Right hindlimb (tissue), 1 donor: ENCODE measurements at regions not wholly inside any gene's neighbourhood (a gene's known extent, or its start where the extent isn't known, plus 50 kb on each side); places are given as distances from the start of the nearest gene placed in this dataset.

Experiments used
- DNase-seq: peaks from one replicate; pipeline ENCODE4 v3.0.0-alpha.2; 2018

GRCh38 chr5:121221483-121221882 is 630.2 kb upstream of the FTMT start:
- DNase-seq = no peak

DNA sequence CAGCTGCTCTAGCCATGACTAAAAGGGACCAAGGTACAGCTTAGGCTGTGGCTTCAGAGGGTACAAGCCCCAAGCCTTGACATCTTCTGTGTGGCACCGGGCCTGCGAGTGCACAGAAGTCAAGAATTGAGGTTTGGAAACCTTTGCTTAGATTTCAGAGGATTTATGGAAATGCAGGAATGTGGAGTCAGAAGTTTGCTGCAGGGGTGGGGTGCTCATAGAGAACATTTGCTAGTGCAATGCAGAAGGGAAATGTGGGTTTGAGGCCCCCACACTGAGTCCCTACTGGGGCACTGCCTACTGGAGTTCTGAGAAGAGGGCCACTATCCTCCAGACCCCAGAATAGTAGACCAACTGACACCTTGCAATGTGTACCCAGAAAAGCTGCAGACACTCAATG is 624.9 kb upstream of the FTMT start:
- DNase-seq = no peak

DNA sequence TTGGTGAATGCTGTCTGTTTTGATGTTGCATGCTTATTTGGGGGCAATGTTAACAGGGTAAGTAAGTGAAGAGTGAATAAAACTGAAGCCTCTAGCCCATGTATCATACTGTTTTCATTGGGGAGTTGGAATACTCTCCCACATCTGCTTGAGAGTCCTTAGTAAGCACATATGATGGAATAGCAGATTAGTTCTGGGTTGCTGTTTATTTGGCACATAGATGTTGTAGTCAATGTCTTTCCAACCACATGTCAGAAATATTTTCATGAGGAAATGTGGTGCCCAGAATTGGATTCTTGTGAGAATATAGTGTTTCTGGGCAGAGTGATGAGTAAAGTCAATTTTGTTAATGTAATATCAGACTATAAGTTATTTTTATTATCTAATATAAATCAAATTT is 611.7 kb upstream of the FTMT start:
- no peak for DNase-seq

DNA sequence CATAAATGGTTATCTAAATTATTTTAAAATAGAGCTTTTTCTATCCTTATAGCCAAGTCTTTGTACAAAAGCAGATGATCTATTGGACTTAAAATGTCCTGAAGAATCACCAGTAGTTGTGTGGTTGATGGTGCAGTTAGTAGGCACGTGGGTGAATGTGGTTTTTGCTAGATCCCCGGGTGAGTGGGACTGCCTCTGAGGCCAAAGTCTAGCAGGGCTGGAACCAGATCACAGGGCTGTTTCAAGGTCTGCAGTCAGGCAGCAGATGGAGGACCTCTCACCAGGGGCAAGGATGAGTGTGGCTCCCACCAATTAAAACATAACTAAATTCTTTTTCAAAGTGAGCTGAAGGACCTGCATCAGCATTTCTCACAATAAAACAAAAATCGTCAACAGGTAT is 604.7 kb upstream of the FTMT start:
- DNase-seq = no peak

GRCh38 chr5:121251954-121252353 is 599.7 kb upstream of the FTMT start:
- DNase-seq = no peak

DNA sequence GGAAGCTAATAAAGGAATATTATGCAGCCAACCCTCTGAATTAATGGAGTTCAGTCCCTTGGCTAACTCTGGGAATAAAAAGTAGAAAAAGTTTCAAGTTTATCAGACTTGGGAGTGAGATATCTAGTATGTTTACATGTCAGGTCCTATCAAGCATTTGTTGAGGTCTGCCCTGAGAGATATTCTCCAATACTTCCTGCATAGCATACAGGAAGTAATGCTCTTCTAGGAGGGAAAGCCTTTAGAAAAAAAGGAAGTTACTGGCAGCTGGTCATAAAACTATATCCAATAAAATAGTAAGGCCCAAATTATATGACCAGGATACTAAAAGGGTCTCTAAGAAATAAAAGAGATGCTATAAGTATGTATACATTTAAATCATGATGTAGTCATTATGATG is 594.1 kb upstream of the FTMT start:
- no peak for DNase-seq

DNA sequence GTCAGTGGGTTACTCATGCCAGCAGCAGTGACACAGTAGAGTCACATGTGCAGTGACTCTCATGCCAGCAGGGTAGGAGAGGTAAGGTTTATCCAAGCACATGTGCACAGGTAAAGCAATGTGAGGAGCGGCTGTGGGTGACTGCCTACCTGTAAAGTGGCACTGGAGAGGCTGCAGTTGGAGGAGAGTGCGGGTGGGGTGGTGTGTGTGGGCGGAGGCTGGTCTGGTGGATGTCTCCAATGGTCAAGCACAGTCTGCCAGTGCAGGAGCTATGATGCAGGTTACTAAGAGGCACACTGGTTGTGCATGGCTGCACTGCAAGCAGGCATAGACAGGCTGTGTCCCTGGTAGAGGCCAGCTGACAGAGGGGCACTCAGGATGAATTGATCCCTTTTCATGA is 588.2 kb upstream of the FTMT start:
- no peak for DNase-seq

GRCh38 chr5:121264605-121265004 is 587.1 kb upstream of the FTMT start:
- DNase-seq = no peak

DNA sequence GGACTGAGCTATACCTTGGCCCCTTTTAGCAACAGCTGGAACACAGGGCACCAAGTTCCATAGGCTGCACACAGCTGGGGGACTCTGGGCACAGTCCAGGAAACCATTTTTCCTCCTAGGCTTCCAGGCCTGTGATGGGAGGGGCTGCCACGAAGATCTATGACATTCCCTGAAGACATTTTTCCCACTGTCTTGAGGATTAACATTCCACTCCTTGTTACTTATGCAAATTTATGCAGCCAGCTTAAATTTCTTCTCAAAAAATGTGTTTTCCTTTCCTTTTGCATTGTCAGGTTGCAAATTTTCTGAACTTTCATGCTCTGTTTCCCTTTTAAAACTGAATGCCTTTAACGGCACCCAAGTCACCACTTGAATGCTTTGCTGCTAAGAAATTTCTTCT is 580.1 kb upstream of the FTMT start:
- no peak for DNase-seq

GRCh38 chr5:121273833-121274433 is 577.7 kb upstream of the FTMT start:
- DNase-seq = no peak

DNA sequence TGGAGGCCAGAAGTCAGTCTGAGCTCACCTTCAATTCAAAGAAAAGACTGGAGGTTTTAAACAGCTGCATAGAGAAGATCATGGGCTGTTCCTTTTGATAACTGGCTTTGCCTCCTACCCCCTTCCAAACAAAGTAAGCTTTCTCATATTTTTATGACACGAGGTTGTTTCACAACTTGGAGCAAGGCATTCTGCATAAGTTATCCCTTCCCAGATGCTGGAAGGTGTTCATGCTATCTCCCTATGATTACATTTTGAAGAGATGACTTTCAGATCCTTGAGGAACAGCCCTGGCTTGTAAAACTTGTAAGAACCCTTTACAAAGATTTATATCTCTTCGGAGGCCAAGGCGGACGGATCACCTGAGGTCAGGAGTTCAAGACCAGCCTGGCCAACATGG is 571.9 kb upstream of the FTMT start:
- DNase-seq = no peak

DNA sequence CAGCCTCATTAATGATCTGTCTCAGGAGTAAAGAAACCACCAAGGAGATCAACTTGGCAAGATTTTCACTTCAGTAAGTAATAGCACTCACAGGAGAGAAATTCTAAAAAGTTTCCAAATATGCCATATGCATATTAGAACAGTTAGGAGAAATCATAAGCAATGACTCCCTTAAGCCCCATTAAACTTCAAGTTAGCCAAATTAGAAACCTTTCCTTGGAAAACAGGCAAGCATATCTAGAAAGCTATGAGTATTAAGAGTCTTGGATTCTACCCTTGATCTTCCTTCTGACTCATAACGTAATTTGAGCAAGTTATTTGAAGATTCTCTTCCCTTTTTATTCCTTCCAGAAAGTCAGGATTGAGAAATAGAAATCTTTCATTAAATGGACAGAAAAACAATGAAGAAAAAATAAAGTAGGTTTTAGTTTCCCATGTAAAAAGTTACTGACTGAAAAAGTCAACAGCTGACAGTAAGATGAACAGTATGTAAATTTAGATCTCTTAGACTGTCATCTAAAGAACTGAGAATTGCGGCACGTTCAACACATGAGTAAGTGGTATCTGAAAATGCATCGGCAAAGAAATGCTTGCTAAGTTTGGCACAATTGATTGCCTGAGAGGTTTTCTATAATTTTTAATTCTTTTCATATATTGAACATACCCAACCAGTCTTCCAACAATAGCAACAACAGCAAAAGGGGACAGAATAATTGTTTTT is 565.7 kb upstream of the FTMT start:
- no peak for DNase-seq

GRCh38 chr5:121288781-121289180 is 562.9 kb upstream of the FTMT start:
- DNase-seq = no peak

GRCh38 chr5:121292664-121293063 is 559.0 kb upstream of the FTMT start:
- DNase-seq = no peak

DNA sequence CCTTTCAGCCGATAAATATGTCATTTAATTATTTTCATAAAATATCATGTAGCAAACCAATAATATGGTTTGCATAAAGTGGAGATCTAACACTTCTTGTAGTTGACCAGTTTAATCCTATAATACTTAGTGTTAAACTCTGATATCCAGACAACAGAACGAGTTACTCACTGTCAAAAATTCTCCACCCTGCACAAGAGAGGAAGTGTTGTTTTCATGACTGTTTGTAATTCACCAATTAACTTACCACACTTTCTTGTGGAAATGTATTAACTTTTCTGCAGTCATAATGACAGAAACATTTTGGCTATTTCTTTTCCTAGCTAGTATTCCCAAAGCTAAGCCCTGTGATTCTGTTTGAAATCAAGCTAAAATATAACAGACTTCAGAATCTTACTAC is 555.3 kb upstream of the FTMT start:
- no peak for DNase-seq

- no peak for DNase-seq
Measured at GRCh38 chr5:121299153-121299552, 552.5 kb upstream of the FTMT start.

DNA sequence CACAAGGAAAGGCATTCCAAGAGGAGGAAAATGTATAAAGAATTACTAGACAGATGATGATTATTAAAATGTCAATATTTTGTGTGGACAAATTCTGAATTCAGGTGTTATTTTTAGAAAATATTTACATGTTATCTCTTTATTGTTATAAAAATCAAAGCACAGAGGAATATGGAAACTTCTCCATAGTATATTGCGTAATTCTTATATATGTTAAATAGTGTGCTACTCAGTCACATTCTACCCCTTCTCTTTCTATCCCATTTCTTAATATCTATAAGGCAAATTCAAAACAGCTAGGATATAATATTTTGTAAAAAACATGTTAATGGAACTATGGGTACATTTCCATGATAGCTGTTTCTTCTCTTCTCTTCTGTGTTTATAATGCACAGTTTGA is 546.8 kb upstream of the FTMT start:
- no peak for DNase-seq

GRCh38 chr5:121313886-121314285 is 537.8 kb upstream of the FTMT start:
- DNase-seq = no peak

GRCh38 chr5:121315786-121316185 is 535.9 kb upstream of the FTMT start:
- no peak for DNase-seq

GRCh38 chr5:121319292-121319691 is 532.4 kb upstream of the FTMT start:
- DNase-seq = no peak

GRCh38 chr5:121325930-121326329 is 525.8 kb upstream of the FTMT start:
- no peak for DNase-seq

DNA sequence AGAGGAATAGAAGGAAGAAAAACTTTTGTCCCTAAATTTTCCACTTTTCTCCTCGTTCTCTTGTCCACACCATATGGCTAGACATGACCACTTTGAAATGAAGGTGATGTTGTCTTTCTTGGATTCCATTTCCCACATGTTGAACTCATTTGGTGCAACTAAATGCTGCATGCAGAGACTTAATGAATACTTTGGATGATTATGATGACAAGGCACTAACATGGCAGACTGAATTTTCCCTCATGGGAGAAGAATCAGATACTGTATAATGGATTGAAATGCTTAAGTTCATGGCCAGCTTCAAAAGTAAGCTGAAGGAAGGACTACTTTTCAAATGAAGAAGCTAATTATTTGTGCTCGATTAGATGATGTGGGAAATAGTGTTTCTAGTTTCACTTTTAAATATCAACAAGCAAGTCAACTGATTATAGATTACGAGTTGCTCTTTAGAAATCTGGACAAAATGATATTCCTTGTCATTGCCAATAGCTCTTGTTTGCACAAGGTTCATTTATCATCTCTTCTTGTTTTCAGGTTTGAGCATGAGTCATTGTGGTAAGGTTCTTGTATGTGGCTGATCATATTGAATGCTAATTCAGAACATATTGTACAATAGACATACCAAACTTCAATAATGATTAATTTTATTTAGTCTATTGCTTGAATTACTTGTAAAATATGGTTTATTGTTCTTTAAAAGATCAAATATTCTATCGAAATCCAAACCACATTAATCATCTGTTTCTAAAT is 501.3 kb upstream of the FTMT start:
- no peak for DNase-seq

- DNase-seq = no peak
Measured at GRCh38 chr5:121366515-121366914, 485.2 kb upstream of the FTMT start.

DNA sequence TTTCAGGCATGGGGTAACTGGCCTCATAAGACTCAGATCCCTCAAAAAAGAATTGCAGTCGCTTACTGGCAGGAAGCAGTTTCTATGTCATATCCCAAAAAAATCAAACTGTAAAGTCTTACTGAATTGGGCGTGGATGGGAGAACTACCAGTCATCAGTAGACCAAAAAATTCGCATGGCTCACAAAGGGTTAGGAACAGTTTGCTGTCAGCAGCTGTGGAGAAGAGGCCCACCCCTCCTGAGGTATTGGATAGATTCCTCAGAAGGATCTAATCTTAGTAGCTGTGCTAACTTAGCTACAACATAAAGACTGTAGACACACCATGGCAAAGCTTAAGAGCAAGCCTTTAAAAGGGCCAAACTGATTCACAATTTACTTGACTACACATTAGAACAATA is 478.3 kb upstream of the FTMT start:
- DNase-seq = no peak
